Sigmoid colon (tissue), 6 donors: ENCODE measurements at regions not wholly inside any gene's neighbourhood (a gene's known extent, or its start where the extent isn't known, plus 50 kb on each side); places are given as distances from the start of the nearest gene placed in this dataset.

ENCODE experiments used
- DNase-seq: peaks from one replicate; pipeline ENCODE4 v3.0.0-alpha.2; 2019
- H3K27ac ChIP-seq, 4 donors: fragments of 200-600 bp; sonication (generic); one replicate each; pipeline ENCODE4 v1.5.1; 2016 to 2019; ENCODE audit warnings: mild to moderate bottlenecking in 1 of 4
- H3K27me3 ChIP-seq, 3 donors: fragments of 200-600 bp; sonication (generic); one replicate each; pipeline ENCODE4 v1.5.1; 2019; ENCODE audit warnings: mild to moderate bottlenecking in 1 of 3
- H3K36me3 ChIP-seq, 4 donors: fragments of 200-600 bp; sonication (generic); one replicate each; pipeline ENCODE4 v1.5.1; 2016 to 2019
- H3K4me1 ChIP-seq, 4 donors: fragments of 200-600 bp; sonication (generic); one replicate each; pipeline ENCODE4 v1.5.1; 2017 to 2019
- H3K4me3 ChIP-seq, 4 donors: fragments of 200-600 bp; sonication (generic); one replicate each; pipeline ENCODE4 v1.5.1; 2017 to 2019; ENCODE audit warnings: mild to moderate bottlenecking in 2 of 4, moderate library complexity in 1 of 4
- H3K9me3 ChIP-seq, 4 donors: fragments of 200-600 bp in 3 of 4; sonication (generic) in 3 of 4; one replicate each; pipeline versions ENCODE4 v1.5.1 to v1.6.1; 2013 to 2019
- EP300 ChIP-seq, 4 donors: sonication (generic); formaldehyde crosslinking; IDR thresholded peaks; one replicate each; pipeline ENCODE4 v1.6.1; 2017; ENCODE audit warnings: antibody characterized with exemption in 4 of 4
- POLR2A ChIP-seq, 2 donors: fragments of 450-650 bp; IDR thresholded peaks; one replicate each; pipeline ENCODE4 v1.6.1; 2016; ENCODE audit warnings: antibody characterized with exemption in 2 of 2, mild to moderate bottlenecking in 2 of 2, moderate library complexity in 2 of 2
- POLR2AphosphoS5 ChIP-seq, 4 donors: sonication (generic); formaldehyde crosslinking; IDR thresholded peaks; one replicate each; pipeline ENCODE4 v1.6.1; 2017; ENCODE audit warnings: antibody characterized with exemption in 4 of 4
- WGBS, 2 donors: extraction: QIAGEN DNeasy Blood & Tissue Kit; methylation state at CpG; one replicate each; pipeline ENCODE4 v1.1.7; 2013; 5-methylcytosine and 5-hydroxymethylcytosine counted together
- intact Hi-C: fragments of 100-400 bp; cut with DNase I; formaldehyde crosslinking; loops from one replicate; pipeline ENCODE4 v1.15.1; 2023
- TF ChIP-seq, protein P1 (sequence below), 4 experiments: fragments of 450-650 bp in 3 of 4; fragments of 200-600 bp in 1 of 4; IDR thresholded peaks; one replicate each; pipeline ENCODE4 v1.5.1; 2016 to 2019; ENCODE audit warnings: antibody characterized with exemption in 4 of 4, mild to moderate bottlenecking in 3 of 4, moderate library complexity in 2 of 4
- donor health status: healthy with polysubstance abuse.
- donor health status: healthy.

- Histone ChIP-seq H3K27ac (no peak overlapping the region), H3K9me3 (peaks cover 0 to 2% (median 0%) of the 10 kb centered on the region in 4 donors), H3K4me3 (no peak overlapping the region), H3K4me1 (no peaks in the 10 kb centered on the region), H3K27me3 (no peaks in the 10 kb centered on the region), H3K36me3 (no peaks in the 10 kb centered on the region)
- 50 to 75% methylated on average over 1 of the region's 1 CpG for WGBS, 2 donors
- no peak for TF ChIP-seq POLR2AphosphoS5 (IDR thresholded peaks at IDR 0.05)
- intact Hi-C loops: no loop called here
- no peak for DNase-seq
Measured at GRCh38 chr12:69131077-69131476, 108.3 kb upstream of the CPSF6 start.

- intact Hi-C loops: no loop called here
Measured at GRCh38 chr12:69136931-69137613, 102.3 kb upstream of the CPSF6 start.

DNA sequence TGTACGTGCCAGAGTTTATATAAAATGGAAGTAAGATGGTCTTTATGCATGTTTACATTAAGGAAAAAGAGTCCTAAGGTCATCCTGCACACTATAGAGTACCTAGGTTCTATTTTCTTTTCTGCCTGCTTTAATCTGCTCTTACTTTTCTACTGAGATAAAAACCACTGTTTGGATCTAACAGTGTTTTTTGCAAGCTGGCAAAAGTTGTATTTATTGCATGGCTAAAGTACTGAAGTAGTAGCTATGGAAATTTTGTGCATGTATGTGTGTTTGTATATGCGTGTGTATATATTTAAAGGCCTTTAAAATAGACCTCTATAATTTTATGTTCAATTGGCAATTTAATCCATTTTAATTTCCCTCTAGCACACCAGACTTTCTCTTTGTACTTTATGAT is 98.3 kb upstream of the CPSF6 start:
- TF ChIP-seq, protein P1, sequence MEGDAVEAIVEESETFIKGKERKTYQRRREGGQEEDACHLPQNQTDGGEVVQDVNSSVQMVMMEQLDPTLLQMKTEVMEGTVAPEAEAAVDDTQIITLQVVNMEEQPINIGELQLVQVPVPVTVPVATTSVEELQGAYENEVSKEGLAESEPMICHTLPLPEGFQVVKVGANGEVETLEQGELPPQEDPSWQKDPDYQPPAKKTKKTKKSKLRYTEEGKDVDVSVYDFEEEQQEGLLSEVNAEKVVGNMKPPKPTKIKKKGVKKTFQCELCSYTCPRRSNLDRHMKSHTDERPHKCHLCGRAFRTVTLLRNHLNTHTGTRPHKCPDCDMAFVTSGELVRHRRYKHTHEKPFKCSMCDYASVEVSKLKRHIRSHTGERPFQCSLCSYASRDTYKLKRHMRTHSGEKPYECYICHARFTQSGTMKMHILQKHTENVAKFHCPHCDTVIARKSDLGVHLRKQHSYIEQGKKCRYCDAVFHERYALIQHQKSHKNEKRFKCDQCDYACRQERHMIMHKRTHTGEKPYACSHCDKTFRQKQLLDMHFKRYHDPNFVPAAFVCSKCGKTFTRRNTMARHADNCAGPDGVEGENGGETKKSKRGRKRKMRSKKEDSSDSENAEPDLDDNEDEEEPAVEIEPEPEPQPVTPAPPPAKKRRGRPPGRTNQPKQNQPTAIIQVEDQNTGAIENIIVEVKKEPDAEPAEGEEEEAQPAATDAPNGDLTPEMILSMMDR (IDR thresholded peaks at IDR 0.05): no peak
- TF ChIP-seq POLR2AphosphoS5 (IDR thresholded peaks at IDR 0.05): no peak
- no peak for TF ChIP-seq POLR2A (IDR thresholded peaks at IDR 0.05)
- no peak for TF ChIP-seq EP300 (IDR thresholded peaks at IDR 0.05)
- H3K4me1 ChIP-seq: no peaks in the 10 kb centered on the region

More at GRCh38 chr12:69136931-69137613, 102.3 kb upstream of the CPSF6 start:
- 95 to 98% methylated on average over 2 of the region's 2 CpGs for WGBS, 2 donors
- DNase-seq: no peak
- Histone ChIP-seq H3K9me3 (peaks cover 0 to 19% (median 4%) of the 10 kb centered on the region in 4 donors), H3K27ac (no peak overlapping the region), H3K4me3 (no peak overlapping the region), H3K4me1 (no peaks in the 10 kb centered on the region), H3K27me3 (no peaks in the 10 kb centered on the region), H3K36me3 (no peaks in the 10 kb centered on the region)
- TF ChIP-seq EP300 (IDR thresholded peaks at IDR 0.05): no peak

DNA sequence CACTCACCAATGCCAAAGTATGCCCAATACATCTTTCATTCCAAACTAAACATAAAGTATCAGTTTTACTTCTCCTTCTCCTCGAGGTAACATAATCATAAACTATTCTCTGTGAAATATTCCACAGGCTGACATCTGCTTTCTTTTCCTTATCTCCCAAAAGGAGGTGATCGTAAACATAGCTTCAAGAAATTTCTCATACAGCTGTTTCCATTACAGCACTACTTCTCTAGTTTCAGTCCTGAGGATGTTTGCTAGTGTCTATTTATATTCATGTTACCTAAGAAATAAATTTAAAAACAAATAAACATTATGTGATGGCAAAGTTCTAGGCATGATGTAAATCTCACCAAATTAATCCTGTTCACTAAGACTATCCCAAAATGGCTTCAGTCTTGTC is 90.1 kb upstream of the CPSF6 start:
- H3K4me3 ChIP-seq: no peak overlapping the region
- TF ChIP-seq, protein P1 (IDR thresholded peaks at IDR 0.05): no peak
- TF ChIP-seq EP300 (IDR thresholded peaks at IDR 0.05) (no peak), POLR2A (IDR thresholded peaks at IDR 0.05) (no peak), POLR2AphosphoS5 (IDR thresholded peaks at IDR 0.05) (no peak)
- no peak for DNase-seq
- no peaks in the 10 kb centered on the region for H3K4me1 ChIP-seq
- no peaks in the 10 kb centered on the region for H3K9me3 ChIP-seq
- H3K27me3 ChIP-seq: no peaks in the 10 kb centered on the region
- H3K27ac ChIP-seq: no peak overlapping the region
- intact Hi-C loops: no loop called here
- WGBS, 2 donors: 26 to 53% methylated on average over 2 of the region's 2 CpGs
- no peaks in the 10 kb centered on the region for H3K36me3 ChIP-seq

More for the DNA sequence above, 98.3 kb upstream of the CPSF6 start:
- WGBS, 2 donors: 42 to 59% methylated on average over 2 of the region's 2 CpGs
- Histone ChIP-seq H3K27me3 (no peaks in the 10 kb centered on the region), H3K9me3 (peaks cover 0 to 19% (median 4%) of the 10 kb centered on the region in 4 donors), H3K4me3 (no peak overlapping the region), H3K36me3 (no peaks in the 10 kb centered on the region), H3K27ac (no peak overlapping the region)
- intact Hi-C loops: no loop called here
- no peak for DNase-seq

DNA sequence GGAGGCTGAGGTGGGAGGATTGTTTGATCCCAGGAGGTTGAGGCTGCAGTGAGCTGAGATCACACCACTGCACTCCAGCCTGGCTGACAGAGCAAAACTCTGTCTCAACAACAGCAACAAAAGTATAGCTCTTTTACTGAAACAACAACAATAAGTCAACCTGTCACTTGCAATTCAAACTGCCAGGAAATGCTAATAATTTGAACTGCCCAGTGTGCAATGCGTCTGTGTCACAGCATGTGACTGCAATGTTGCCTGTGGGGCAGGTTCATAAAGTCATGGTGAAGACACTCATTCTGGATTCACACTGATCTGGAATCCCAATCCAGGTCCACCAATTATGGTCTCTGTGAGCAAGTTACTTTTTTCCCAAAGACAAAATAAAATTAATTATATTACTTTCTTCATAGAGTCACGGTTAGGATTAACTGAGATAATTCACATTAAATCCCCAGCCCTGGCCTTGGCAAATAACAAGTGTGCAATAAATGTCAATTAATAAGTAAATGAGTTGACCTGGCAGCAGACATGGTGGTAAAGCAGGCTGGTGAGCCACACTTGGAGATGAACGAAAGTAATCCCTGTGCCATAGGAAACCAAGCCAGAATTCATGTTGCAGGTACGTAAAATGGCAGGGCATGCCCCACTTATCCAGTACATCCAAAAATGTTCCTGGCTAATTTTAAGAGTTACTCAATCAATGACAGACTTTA is 89.1 kb upstream of the CPSF6 start:
- no peak overlapping the region for H3K4me3 ChIP-seq
- no peaks in the 10 kb centered on the region for H3K4me1 ChIP-seq
- H3K9me3 ChIP-seq: no peaks in the 10 kb centered on the region
- whole genome bisulfite sequencing, 2 donors: 34 to 78% methylated on average over 4 of the region's 4 CpGs
- no peak for DNase-seq
- no peaks in the 10 kb centered on the region for H3K36me3 ChIP-seq
- H3K27ac ChIP-seq: no peak overlapping the region
- H3K27me3 ChIP-seq: no peaks in the 10 kb centered on the region
- intact Hi-C loops: no loop called here
- no peak for TF ChIP-seq POLR2A (IDR thresholded peaks at IDR 0.05)
- no peak for TF ChIP-seq EP300 (IDR thresholded peaks at IDR 0.05)
- TF ChIP-seq, protein P1 (IDR thresholded peaks at IDR 0.05): no peak
- TF ChIP-seq POLR2AphosphoS5 (IDR thresholded peaks at IDR 0.05): no peak
